Ovary (tissue), 3 donors: ENCODE measurements at regions not wholly inside any gene's neighbourhood (a gene's known extent, or its start where the extent isn't known, plus 50 kb on each side); places are given as distances from the start of the nearest gene placed in this dataset.

Source experiments
- CTCF ChIP-seq, 3 donors: fragments of 450-650 bp in 2 of 3; fragments of 200-600 bp in 1 of 3; IDR thresholded peaks; one replicate each; pipeline versions ENCODE4 v1.5.1 to v1.8.0; 2016 to 2022; ENCODE audit warnings: antibody characterized with exemption in 3 of 3, mild to moderate bottlenecking in 1 of 3
- EP300 ChIP-seq: sonication (generic); formaldehyde crosslinking; IDR thresholded peaks from one replicate; pipeline ENCODE4 v1.6.1; 2017; ENCODE audit warnings: antibody characterized with exemption
- POLR2A ChIP-seq: fragments of 450-650 bp; IDR thresholded peaks from one replicate; pipeline ENCODE4 v1.6.1; 2017; ENCODE audit warnings: antibody characterized with exemption, mild to moderate bottlenecking, moderate library complexity
- donor health status: DM: no; HTN: no; CAD: no.

GRCh38 chr14:97506626-97507025 is 709.4 kb downstream of the VRK1 start:
- no peak for TF ChIP-seq CTCF (IDR thresholded peaks at IDR 0.05)
- TF ChIP-seq POLR2A: no peak
- TF ChIP-seq EP300: no peak
